Central memory CD8-positive, alpha-beta T cell (primary cell): ENCODE measurements at regions not wholly inside any gene's neighbourhood (a gene's known extent, or its start where the extent isn't known, plus 50 kb on each side); places are given as distances from the start of the nearest gene placed in this dataset.

Experiments used
- ATAC-seq: fragments of 150-1000 bp; cut with Tn5 transposase; replicated peaks from 2 replicates; pipeline ENCODE4 v1.10.0; 2022; ENCODE audit warnings: mild to moderate bottlenecking, moderate FRiP score, moderate number of reproducible peaks; ENCODE audit not compliant: poor library complexity, severe bottlenecking; ENCODE audit errors: extremely low read depth
- DNase-seq, 2 donors: peaks; one replicate each; pipeline ENCODE4 v3.0.0; 2021; ENCODE audit warnings: low spot score in 2 of 2
- H3K27ac Mint-ChIP-seq: one replicate; pipeline ENCODE4 v1.8.0; 2022; ENCODE audit warnings: low read depth, mild to moderate bottlenecking, moderate library complexity, mixed read lengths
- H3K27me3 Mint-ChIP-seq: one replicate; pipeline ENCODE4 v1.8.0; 2022; ENCODE audit warnings: mixed read lengths
- H3K36me3 Mint-ChIP-seq: one replicate; pipeline ENCODE4 v1.8.0; 2022; ENCODE audit warnings: mild to moderate bottlenecking, moderate library complexity, mixed read lengths; ENCODE audit not compliant: insufficient read depth
- H3K4me1 Mint-ChIP-seq: one replicate; pipeline ENCODE4 v1.8.0; 2022; ENCODE audit warnings: mixed read lengths
- H3K4me3 Mint-ChIP-seq: one replicate; pipeline ENCODE4 v1.8.0; 2022; ENCODE audit warnings: mild to moderate bottlenecking, moderate library complexity, mixed read lengths
- H3K9me3 Mint-ChIP-seq: one replicate; pipeline ENCODE4 v1.8.0; 2022; ENCODE audit warnings: mixed read lengths

DNA sequence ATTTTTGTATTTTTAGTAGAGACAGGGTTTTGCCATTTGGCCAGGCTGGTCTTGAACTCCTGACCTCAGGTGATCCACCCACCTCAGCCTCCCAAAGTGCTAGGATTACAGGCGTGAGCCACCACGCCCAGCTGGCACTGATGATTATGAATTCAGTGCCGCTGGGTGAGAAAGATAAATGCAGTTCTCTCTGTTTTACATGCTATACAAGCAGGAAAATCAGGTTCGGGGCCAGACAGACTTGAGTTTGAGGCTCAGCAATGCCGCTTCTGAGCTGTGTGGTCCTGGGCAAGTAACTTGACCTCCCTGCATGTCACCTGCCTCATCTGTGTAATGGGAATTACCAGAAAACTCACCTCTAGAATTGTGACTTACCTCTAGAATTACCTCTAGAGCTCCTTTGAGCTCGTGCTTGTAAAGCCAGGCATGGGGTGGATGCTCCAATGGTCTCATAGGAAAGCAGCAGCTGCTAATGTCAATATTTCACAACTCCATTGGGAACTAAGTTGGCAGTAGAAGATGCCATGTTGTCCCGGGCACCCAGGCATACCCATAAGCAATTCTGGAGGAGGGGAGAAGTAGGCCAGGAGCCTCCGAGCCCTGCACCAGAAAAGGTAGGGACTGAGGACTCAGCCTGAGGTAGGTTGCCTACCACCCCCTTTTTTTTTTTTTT is 119.8 kb upstream of the SLC25A33 start:
- Mint-ChIP-seq H3K27ac (no peak overlapping the region), H3K4me3 (no peak overlapping the region), H3K36me3 (no peaks in the 10 kb centered on the region), H3K27me3 (peaks cover 15% of the 10 kb centered on the region), H3K9me3 (no peaks in the 10 kb centered on the region), H3K4me1 (peaks cover 10% of the 10 kb centered on the region)
- no peak for ATAC-seq
- no peak for DNase-seq

DNA sequence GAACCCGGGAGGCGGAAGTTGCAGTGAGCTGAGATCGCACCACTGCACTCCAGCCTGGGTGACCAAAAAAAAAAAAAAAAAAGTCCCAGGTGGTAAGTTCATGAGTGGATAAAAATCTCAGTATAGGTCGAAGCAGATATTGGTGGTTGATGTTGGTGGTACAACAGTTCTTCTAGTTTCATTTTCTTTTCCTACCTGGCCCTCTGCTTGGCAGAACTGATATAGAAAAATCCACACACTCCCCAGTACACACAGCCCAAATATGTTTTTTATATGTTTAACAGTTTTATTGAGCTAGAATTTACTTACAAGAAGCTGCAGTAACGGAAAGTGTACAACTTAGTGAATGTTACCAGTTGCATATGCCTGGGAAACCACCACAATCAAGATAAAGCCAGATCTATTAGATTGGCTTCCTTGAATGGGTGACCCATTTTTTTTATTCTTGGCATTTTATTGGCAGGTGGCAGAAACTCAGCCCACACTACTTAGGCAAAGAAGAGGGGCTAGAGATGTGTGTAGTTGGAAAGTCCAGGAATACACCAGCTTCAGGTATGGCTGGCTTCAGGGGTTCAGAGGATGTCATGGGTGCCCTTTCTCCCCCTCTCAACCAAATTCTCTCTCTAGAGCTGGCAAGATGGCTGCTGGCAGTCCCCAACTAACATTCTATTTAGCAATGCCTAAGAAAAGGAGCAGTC is 118.3 kb upstream of the SLC25A33 start:
- Mint-ChIP-seq H3K4me3 (no peak overlapping the region), H3K27me3 (peaks cover 15% of the 10 kb centered on the region), H3K9me3 (no peaks in the 10 kb centered on the region), H3K27ac (no peak overlapping the region), H3K36me3 (peaks cover 3% of the 10 kb centered on the region), H3K4me1 (peaks cover 21% of the 10 kb centered on the region)
- no peak for DNase-seq
- no peak for ATAC-seq

- Mint-ChIP-seq H3K36me3 (peaks cover 8% of the 10 kb centered on the region), H3K27me3 (peaks cover 15% of the 10 kb centered on the region), H3K4me3 (no peak overlapping the region), H3K27ac (no peak overlapping the region), H3K4me1 (peaks cover 26% of the 10 kb centered on the region), H3K9me3 (no peaks in the 10 kb centered on the region)
- DNase-seq = no peak
- no peak for ATAC-seq
These were observed 117.8 kb upstream of the SLC25A33 start for GRCh38 chr1:9421533-9421873.

GRCh38 chr1:9422321-9422720 is 116.9 kb upstream of the SLC25A33 start:
- Mint-ChIP-seq H3K4me3 (no peak overlapping the region), H3K9me3 (no peaks in the 10 kb centered on the region), H3K27me3 (peaks cover 15% of the 10 kb centered on the region), H3K27ac (no peak overlapping the region), H3K36me3 (peaks cover 10% of the 10 kb centered on the region), H3K4me1 (peaks cover 28% of the 10 kb centered on the region)
- no peak for DNase-seq
- no peak for ATAC-seq

- Mint-ChIP-seq H3K27ac (no peak overlapping the region), H3K36me3 (peaks cover 10% of the 10 kb centered on the region), H3K27me3 (peaks cover 15% of the 10 kb centered on the region), H3K9me3 (no peaks in the 10 kb centered on the region), H3K4me1 (peaks cover 21% of the 10 kb centered on the region), H3K4me3 (no peak overlapping the region)
- ATAC-seq (no peak), DNase-seq (no peak)
These were observed 116.3 kb upstream of the SLC25A33 start for GRCh38 chr1:9422911-9423505.

GRCh38 chr1:9424261-9424660 is 115.0 kb upstream of the SLC25A33 start:
- no peak overlapping the region for H3K27ac Mint-ChIP-seq
- H3K36me3 Mint-ChIP-seq = peaks cover 20% of the 10 kb centered on the region
- H3K4me1 Mint-ChIP-seq = peaks cover 30% of the 10 kb centered on the region
- no peak for ATAC-seq
- no peaks in the 10 kb centered on the region for H3K9me3 Mint-ChIP-seq
- H3K27me3 Mint-ChIP-seq = peaks cover 15% of the 10 kb centered on the region
- DNase-seq = no peak
- no peak overlapping the region for H3K4me3 Mint-ChIP-seq

DNA sequence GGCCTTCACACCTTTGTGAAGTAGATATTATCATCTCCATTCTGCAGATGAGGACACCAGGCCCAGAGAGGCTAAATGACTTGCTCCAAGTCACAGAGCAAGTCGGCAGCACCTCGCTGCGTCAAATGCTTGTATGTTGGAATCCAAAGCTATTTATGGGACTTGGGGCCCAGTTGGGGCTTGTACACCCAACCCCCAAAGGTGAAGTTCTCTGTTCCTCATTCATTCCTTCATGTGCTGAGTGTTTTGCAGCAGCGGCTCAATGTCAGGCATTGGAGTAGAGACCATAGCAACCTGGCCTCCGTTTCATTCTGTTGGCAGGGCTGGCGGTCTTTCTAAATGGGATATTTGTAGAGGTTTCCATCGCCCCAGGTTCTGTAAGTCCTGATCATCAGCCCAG is 113.4 kb upstream of the SLC25A33 start:
- peak overlapping the region; percentile 51 for H3K4me3 Mint-ChIP-seq
- H3K9me3 Mint-ChIP-seq = no peaks in the 10 kb centered on the region
- H3K36me3 Mint-ChIP-seq = peaks cover 22% of the 10 kb centered on the region
- peaks cover 43% of the 10 kb centered on the region for H3K4me1 Mint-ChIP-seq
- H3K27ac Mint-ChIP-seq = peak overlapping the region; percentile 79
- ATAC-seq (no peak), DNase-seq (no peak)
- H3K27me3 Mint-ChIP-seq = peaks cover 12% of the 10 kb centered on the region

DNA sequence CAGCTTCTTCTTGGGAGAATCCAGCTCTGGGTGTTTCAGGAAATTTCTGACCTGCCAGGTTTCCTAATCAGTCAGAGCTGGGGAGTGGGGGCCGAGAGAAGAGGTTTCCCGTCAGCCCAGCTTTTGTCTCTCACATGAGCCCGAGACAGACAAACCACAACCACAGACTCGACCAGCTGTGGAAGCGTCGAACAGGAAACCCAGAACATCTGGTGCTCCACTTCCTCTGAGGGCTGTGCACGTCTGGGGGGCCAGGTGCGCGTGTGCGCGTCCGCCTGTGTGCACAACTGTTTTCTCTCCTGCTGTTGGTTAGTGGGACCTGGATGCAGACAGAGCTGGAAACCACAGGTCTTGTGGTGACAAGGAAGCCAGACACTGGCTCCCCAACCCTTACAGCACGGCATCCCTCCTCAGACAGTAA is 113.0 kb upstream of the SLC25A33 start:
- Mint-ChIP-seq H3K36me3 (peaks cover 22% of the 10 kb centered on the region), H3K4me1 (peaks cover 43% of the 10 kb centered on the region), H3K9me3 (no peaks in the 10 kb centered on the region), H3K27me3 (peaks cover 8% of the 10 kb centered on the region), H3K4me3 (peak overlapping the region; percentile 51), H3K27ac (peak overlapping the region; percentile 79)
- peak; percentile 44 to 83 for DNase-seq
- ATAC-seq = peak; percentile 76

DNA sequence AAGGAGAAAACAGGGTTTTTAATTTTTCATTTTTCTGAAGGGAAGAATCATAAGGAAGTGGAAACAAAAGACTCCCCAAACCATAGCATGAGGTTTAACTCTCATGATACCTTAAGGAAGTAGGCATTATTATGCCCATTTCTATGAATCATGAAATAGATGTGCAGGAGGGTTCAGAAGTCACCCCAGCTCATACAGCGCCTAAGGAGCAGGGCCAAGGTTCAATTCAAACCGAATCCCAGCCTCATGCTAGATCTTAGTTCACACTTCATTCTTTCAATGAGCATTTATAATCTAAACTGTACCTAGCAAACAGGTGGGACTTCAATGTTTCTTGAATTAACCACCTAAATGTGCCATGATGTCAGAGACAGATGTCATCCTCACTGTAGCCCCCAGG is 111.9 kb upstream of the SLC25A33 start:
- no peaks in the 10 kb centered on the region for H3K27me3 Mint-ChIP-seq
- H3K4me3 Mint-ChIP-seq = no peak overlapping the region
- peaks cover 43% of the 10 kb centered on the region for H3K4me1 Mint-ChIP-seq
- no peak for DNase-seq
- no peak for ATAC-seq
- no peak overlapping the region for H3K27ac Mint-ChIP-seq
- H3K9me3 Mint-ChIP-seq = no peaks in the 10 kb centered on the region
- peaks cover 22% of the 10 kb centered on the region for H3K36me3 Mint-ChIP-seq

DNA sequence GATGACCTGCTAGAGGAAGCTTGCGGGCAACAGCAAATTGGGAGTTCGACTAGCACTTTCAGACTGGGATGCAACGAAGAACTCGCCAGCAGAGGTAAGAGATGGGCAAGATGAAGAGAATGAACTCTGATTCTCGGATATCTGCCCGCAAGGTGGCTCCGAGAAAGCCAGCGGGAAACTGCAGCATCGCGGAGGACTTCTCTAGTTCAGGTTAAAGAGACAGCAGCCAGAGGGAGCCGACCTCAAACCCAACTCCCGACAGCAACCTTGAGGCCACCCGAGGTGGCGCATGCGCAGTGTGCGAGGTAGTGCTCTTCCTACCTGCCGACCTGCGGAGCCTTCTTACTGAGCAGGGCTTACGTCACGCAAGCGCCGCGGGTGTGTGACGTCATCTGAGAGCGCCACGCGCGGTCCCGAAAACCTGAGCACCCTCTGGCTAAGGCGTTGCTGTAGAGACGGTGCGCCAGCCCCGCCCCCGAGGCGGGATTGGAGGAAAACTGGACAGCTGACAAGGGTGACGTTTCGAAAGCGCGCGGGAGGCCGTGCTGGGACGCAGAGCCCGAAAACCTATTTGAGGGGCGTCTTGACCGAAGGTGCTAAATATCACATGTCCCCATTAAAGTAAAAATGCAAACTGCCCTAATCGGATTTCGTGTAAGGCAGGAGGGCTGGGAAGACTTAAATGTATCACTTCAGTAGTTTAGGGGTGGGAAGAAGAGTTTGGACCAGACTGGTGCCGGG is 110.5 kb upstream of the SLC25A33 start:
- Mint-ChIP-seq H3K27ac (peak overlapping the region; percentile 93), H3K9me3 (no peaks in the 10 kb centered on the region), H3K36me3 (peaks cover 22% of the 10 kb centered on the region), H3K27me3 (no peaks in the 10 kb centered on the region), H3K4me3 (peak overlapping the region; percentile 88), H3K4me1 (peaks cover 43% of the 10 kb centered on the region)
- ATAC-seq (peak; percentile 73), DNase-seq (peak; percentile 98 to 99)

- peak overlapping the region; percentile 93 for H3K27ac Mint-ChIP-seq
- peak overlapping the region; percentile 88 for H3K4me3 Mint-ChIP-seq
- no peak for ATAC-seq
- DNase-seq = no peak
- no peaks in the 10 kb centered on the region for H3K27me3 Mint-ChIP-seq
- H3K4me1 Mint-ChIP-seq = peaks cover 43% of the 10 kb centered on the region
- H3K36me3 Mint-ChIP-seq = peaks cover 22% of the 10 kb centered on the region
- H3K9me3 Mint-ChIP-seq = no peaks in the 10 kb centered on the region
These were observed 109.9 kb upstream of the SLC25A33 start for GRCh38 chr1:9429342-9429711.

DNA sequence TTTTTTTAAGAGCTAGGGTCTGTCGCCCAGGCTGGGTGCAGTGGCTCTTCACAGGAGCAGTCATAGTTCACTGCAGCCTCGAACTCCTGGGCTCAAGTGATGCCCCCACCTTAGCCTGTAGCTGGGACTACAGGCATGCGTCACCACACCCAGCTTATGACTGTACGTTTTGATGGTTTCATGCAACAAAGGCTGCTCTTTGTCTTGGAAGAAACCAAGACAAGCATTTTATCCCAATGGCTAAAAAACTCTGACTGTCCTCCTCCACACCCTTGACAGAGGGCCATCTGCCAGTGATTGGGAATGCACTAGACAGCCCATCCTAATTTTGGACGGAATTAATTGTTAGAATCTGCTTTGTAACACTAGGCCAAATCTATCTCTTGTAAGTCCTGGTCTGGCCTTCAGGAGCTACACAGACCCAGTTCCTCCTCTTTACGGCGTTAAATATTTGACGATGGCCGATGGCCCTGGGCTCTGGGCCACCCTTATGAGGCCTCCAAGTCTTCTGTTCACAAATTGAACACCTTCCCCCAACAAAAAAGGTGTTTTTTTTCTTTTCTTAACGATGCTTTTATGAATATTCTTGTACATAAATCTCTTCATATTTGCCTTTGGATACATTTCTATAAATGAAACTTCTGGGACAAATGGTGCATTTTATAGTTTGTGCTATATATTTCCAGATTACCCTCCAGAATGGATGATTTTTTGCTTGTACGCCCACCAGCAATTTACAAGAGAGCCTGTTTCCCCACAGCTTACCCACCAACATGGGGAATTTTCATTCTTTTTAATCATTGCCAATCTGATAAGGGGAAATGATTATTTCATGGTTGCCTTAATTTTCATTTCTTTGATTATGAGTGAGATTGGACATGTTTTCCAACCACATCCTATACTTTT is 104.8 kb upstream of the SLC25A33 start:
- ATAC-seq = no peak
- Mint-ChIP-seq H3K27me3 (peaks cover 39% of the 10 kb centered on the region), H3K4me3 (no peak overlapping the region), H3K4me1 (peaks cover 10% of the 10 kb centered on the region), H3K9me3 (no peaks in the 10 kb centered on the region), H3K27ac (no peak overlapping the region), H3K36me3 (no peaks in the 10 kb centered on the region)
- no peak for DNase-seq
